ENCODE measurements at regions not wholly inside any gene's neighbourhood (a gene's known extent, or its start where the extent isn't known, plus 50 kb on each side); places are given as distances from the start of the nearest gene placed in this dataset.

- Histone ChIP-seq H3K9me3 (ENCODE audit: insufficient read depth, low read length) (no peaks in the 10 kb centered on the region), H3K4me2 (ENCODE audit: low read length) (no peak overlapping the region), H3K27ac (ENCODE audit: low read length) (no peak overlapping the region), H4K20me1 (ENCODE audit: insufficient read depth, low read length) (no peaks in the 10 kb centered on the region), H3K4me1 (ENCODE audit: low read length) (no peaks in the 10 kb centered on the region), H2AFZ (ENCODE audit: low read depth, low read length) (no peak overlapping the region), H3K36me3 (replicated peaks; ENCODE audit: low read depth, low read length) (no peaks in the 10 kb centered on the region), H3K9ac (ENCODE audit: low read length) (no peak overlapping the region), H3K27me3 (ENCODE audit: low read depth, low read length) (peaks cover 18% of the 10 kb centered on the region; the same call in 1 of the 2 replicates), H3K79me2 (ENCODE audit: low read length) (no peaks in the 10 kb centered on the region), H3K4me3 (ENCODE audit: low read length) (no peak overlapping the region)
- TF ChIP-seq EZH2phosphoT487 (IDR thresholded peaks at IDR 0.05; ENCODE audit: low read depth): no peak
- no peak for TF ChIP-seq CTCF (IDR thresholded peaks at IDR 0.05; ENCODE audit: low read depth, low read length)
Observed at GRCh38 chr16:50455288-50455845, 86.6 kb upstream of the BRD7 start.

GRCh38 chr16:50453446-50453845, 84.7 kb upstream of the BRD7 start:
- H3K4me1 ChIP-seq (ENCODE audit: low read length): no peaks in the 10 kb centered on the region
- H3K9ac ChIP-seq (ENCODE audit: low read length): no peak overlapping the region
- H3K4me2 ChIP-seq (ENCODE audit: low read length): no peak overlapping the region
- no peaks in the 10 kb centered on the region for H3K36me3 ChIP-seq (replicated peaks; ENCODE audit: low read depth, low read length)
- H3K27me3 ChIP-seq (ENCODE audit: low read depth, low read length): peaks cover 10% of the 10 kb centered on the region; the same call in 1 of the 2 replicates
- H3K79me2 ChIP-seq (ENCODE audit: low read length): no peaks in the 10 kb centered on the region
- H2AFZ ChIP-seq (ENCODE audit: low read depth, low read length): no peak overlapping the region
- H3K4me3 ChIP-seq (ENCODE audit: low read length): no peak overlapping the region
- H3K9me3 ChIP-seq (ENCODE audit: insufficient read depth, low read length): no peaks in the 10 kb centered on the region
- H4K20me1 ChIP-seq (ENCODE audit: insufficient read depth, low read length): no peaks in the 10 kb centered on the region
- TF ChIP-seq CTCF (IDR thresholded peaks at IDR 0.05; ENCODE audit: low read depth, low read length) (no peak), EZH2phosphoT487 (IDR thresholded peaks at IDR 0.05; ENCODE audit: low read depth) (no peak)
- H3K27ac ChIP-seq (ENCODE audit: low read length): no peak overlapping the region

- Histone ChIP-seq H3K79me2 (ENCODE audit: low read length) (no peaks in the 10 kb centered on the region), H3K36me3 (replicated peaks; ENCODE audit: low read depth, low read length) (no peaks in the 10 kb centered on the region), H3K4me2 (ENCODE audit: low read length) (no peak overlapping the region), H2AFZ (ENCODE audit: low read depth, low read length) (no peak overlapping the region), H3K27me3 (ENCODE audit: low read depth, low read length) (peaks cover 12% of the 10 kb centered on the region; the same call in 1 of the 2 replicates), H3K4me3 (ENCODE audit: low read length) (no peak overlapping the region), H3K9ac (ENCODE audit: low read length) (no peak overlapping the region), H3K9me3 (ENCODE audit: insufficient read depth, low read length) (no peaks in the 10 kb centered on the region), H3K27ac (ENCODE audit: low read length) (no peak overlapping the region), H3K4me1 (ENCODE audit: low read length) (peaks cover 6% of the 10 kb centered on the region; the same call in 1 of the 2 replicates), H4K20me1 (ENCODE audit: insufficient read depth, low read length) (no peaks in the 10 kb centered on the region)
- TF ChIP-seq EZH2phosphoT487 (IDR thresholded peaks at IDR 0.05; ENCODE audit: low read depth) (no peak), CTCF (IDR thresholded peaks at IDR 0.05; ENCODE audit: low read depth, low read length) (no peak)
Observed at GRCh38 chr16:50451951-50452508, 83.2 kb upstream of the BRD7 start.

- peaks cover 6% of the 10 kb centered on the region; the same call in 1 of the 2 replicates for H3K4me1 ChIP-seq (ENCODE audit: low read length)
- no peak overlapping the region for H3K4me3 ChIP-seq (ENCODE audit: low read length)
- no peak overlapping the region for H3K4me2 ChIP-seq (ENCODE audit: low read length)
- no peaks in the 10 kb centered on the region for H3K9me3 ChIP-seq (ENCODE audit: insufficient read depth, low read length)
- no peak overlapping the region for H3K9ac ChIP-seq (ENCODE audit: low read length)
- H3K36me3 ChIP-seq (replicated peaks; ENCODE audit: low read depth, low read length): no peaks in the 10 kb centered on the region
- H3K27me3 ChIP-seq (ENCODE audit: low read depth, low read length): 0 out of 2 replicates have a peak, but pooled peaks cover 8% of the 10 kb centered on the region
- H3K27ac ChIP-seq (ENCODE audit: low read length): no peak overlapping the region
- no peak for TF ChIP-seq CTCF (IDR thresholded peaks at IDR 0.05; ENCODE audit: low read depth, low read length)
- no peak for TF ChIP-seq EZH2phosphoT487 (IDR thresholded peaks at IDR 0.05; ENCODE audit: low read depth)
- H2AFZ ChIP-seq (ENCODE audit: low read depth, low read length): no peak overlapping the region
- no peaks in the 10 kb centered on the region for H3K79me2 ChIP-seq (ENCODE audit: low read length)
- H4K20me1 ChIP-seq (ENCODE audit: insufficient read depth, low read length): no peaks in the 10 kb centered on the region
Observed at GRCh38 chr16:50450957-50451356, 82.2 kb upstream of the BRD7 start.

Measured in OCI-LY3 (cell line).